ENCODE measurements at regions not wholly inside any gene's neighbourhood (a gene's known extent, or its start where the extent isn't known, plus 50 kb on each side); places are given as distances from the start of the nearest gene placed in this dataset.

DNA sequence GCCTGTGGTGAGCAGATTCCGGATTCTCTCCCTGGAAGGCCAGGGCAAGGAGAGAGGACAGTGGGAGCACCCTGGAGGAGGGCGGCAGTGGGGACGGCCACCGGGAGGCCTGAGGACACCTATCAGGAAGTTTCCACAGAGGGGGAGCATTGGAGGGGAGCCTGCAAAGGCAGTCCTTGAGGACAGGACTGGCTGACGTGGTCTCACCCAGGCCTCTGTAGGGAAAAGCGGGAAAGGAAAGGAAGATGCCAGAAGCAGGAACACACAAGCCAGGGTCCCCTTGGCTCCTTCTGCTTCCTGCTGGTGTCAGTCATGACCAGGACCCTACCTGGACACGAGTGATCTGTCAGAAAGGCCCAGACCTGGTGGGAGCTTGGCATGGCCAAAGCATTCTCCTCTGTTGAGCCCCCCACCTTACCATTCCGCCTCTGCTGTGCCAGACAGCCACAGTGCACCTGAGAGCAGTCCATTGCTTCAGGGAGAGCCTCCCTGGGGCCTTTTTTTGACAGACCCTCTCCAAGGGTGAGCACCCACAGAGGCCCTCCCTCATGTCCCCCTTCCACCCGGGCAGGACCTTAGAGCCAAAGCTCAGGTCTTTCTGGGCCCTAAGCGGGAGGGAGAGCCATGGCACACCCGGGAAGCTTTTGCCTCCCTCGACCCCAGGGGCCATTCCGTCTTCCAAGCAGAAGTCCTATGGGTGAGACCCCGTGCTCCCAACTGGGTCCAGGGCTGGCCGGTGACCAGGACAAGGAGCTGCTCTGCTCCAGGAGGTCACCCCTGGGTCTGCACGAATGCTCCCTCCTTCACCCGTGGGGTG, 333.1 kb downstream of the DYSF start:
- no peaks in the 10 kb centered on the region; the same call in 1 of the 2 replicates for H4K20me1 ChIP-seq (replicated peaks; ENCODE audit: control insufficient read depth, insufficient read depth, low read length)
- 4% methylated on average over 16 of the region's 17 CpGs for WGBS (ENCODE audit: insufficient coverage, low coverage, missing lambda C conversion rate)
- ATAC-seq (no peak), FAIRE-seq (no peak), DNase-seq (ENCODE audit: extremely low read depth in 1 of 4, low spot score in 3 of 4) (no peak)
- intact Hi-C loops (cut with micrococcal nuclease), result no loop called here
- H3K79me2 ChIP-seq (ENCODE audit: control insufficient read depth, insufficient read depth, low read length), result no peaks in the 10 kb centered on the region
- ChIA-PET POLR2A (interaction anchor here (1.2 kb wide), 1 partner anchor 8 kb away, joined by 3 read pairs; no protein-coding TSS in a partner anchor), CTCF (ENCODE audit: low intra/inter-chr PET ratio) (no interaction called here)
- H3K9me1 ChIP-seq (ENCODE audit: control insufficient read depth, insufficient read depth, low read length), result no peaks in the 10 kb centered on the region
- TF ChIP-seq RBM14 (IDR thresholded peaks at IDR 0.05; ENCODE audit: borderline replicate concordance, insufficient read depth, low read depth, low read length) (no peak), ETS2 (tag; IDR thresholded peaks at IDR 0.05; ENCODE audit: borderline replicate concordance, poor library complexity, severe bottlenecking) (no peak), MCM3 (IDR thresholded peaks at IDR 0.05) (no peak), NR1H2 (CRISPR knock-in tag; IDR thresholded peaks at IDR 0.05) (no peak), ESRRB (CRISPR knock-in tag; IDR thresholded peaks at IDR 0.05; ENCODE audit: borderline replicate concordance) (no peak)
- BruUV-seq (replicated peaks), result no TSS peak
- H3K9me3 ChIP-seq (replicated peaks; ENCODE audit: control insufficient read depth, insufficient read depth, low read depth, low read length), result no peaks in the 10 kb centered on the region
- no peak overlapping the region for H3K4me2 ChIP-seq (ENCODE audit: insufficient read depth, low read length)
- no peak overlapping the region for H3K27ac ChIP-seq (ENCODE audit: extremely low read depth, low read depth, low read length)
- H3K4me1 ChIP-seq (replicated peaks in 1 of 2; ENCODE audit: control insufficient read depth in 2 of 2, insufficient read depth in 2 of 2, low read length in 2 of 2), result peaks cover 0 to 4% of the 10 kb centered on the region in 2 experiments; a peak in 1 of 5 replicates
- no peak overlapping the region for H2AFZ ChIP-seq (ENCODE audit: low read depth, low read length)
- no peak overlapping the region for H3K4me3 ChIP-seq
- H3K36me3 ChIP-seq (ENCODE audit: control insufficient read depth, insufficient read depth, low read length), result no peaks in the 10 kb centered on the region
- peaks cover 13 to 39% of the 10 kb centered on the region in 2 experiments; a peak in 4 of 5 replicates for H3K27me3 ChIP-seq (ENCODE audit: control insufficient read depth in 2 of 2, insufficient read depth in 2 of 2, low read length in 2 of 2)
- in situ Hi-C loops (cut with MboI), result loop anchor here (5.0 kb wide), 1 partner anchor 234 kb away; no protein-coding TSS in a partner anchor
- H3K9ac ChIP-seq (ENCODE audit: insufficient read depth in 1 of 2, low read depth in 2 of 2, low read length in 2 of 2), result no peak overlapping the region

All from K562 (cell line).